Liver (tissue), 8 donors: ENCODE measurements at regions not wholly inside any gene's neighbourhood (a gene's known extent, or its start where the extent isn't known, plus 50 kb on each side); places are given as distances from the start of the nearest gene placed in this dataset.

Experiments used
- DNase-seq: peaks from one replicate; pipeline ENCODE4 v3.0.0-alpha.2; 2017; ENCODE audit warnings: low spot score
- H3K27ac ChIP-seq, 2 donors: one replicate each; pipeline ENCODE4 v1.7.0; 2013; ENCODE audit warnings: inconsistent platforms in 2 of 2, low read length in 2 of 2, control low read depth in 1 of 2, low read depth in 1 of 2, mild to moderate bottlenecking in 1 of 2
- H3K27me3 ChIP-seq, 4 donors: one replicate each; pipeline versions ENCODE4 v1.6.1 to v1.7.0; 2013; ENCODE audit warnings: low read length in 3 of 4, inconsistent platforms in 1 of 4, mild to moderate bottlenecking in 1 of 4, moderate library complexity in 1 of 4; ENCODE audit not compliant: control insufficient read depth in 4 of 4, insufficient read depth in 4 of 4
- H3K36me3 ChIP-seq, 4 donors: one replicate each; pipeline versions ENCODE4 v1.6.1 to v1.7.0; 2013; ENCODE audit warnings: low read length in 3 of 4, mild to moderate bottlenecking in 3 of 4, low read depth in 1 of 4, moderate library complexity in 1 of 4; ENCODE audit not compliant: control insufficient read depth in 4 of 4, insufficient read depth in 3 of 4
- H3K4me1 ChIP-seq, 4 donors: one replicate each; pipeline versions ENCODE4 v1.6.1 to v1.7.0; 2013; ENCODE audit warnings: low read length in 3 of 4, mild to moderate bottlenecking in 3 of 4, moderate library complexity in 1 of 4; ENCODE audit not compliant: control insufficient read depth in 4 of 4, insufficient read depth in 4 of 4
- H3K4me3 ChIP-seq, 3 donors: one replicate each; pipeline versions ENCODE4 v1.6.1 to v1.7.0; 2013; ENCODE audit warnings: low read length in 3 of 3, control low read depth in 1 of 3, low read depth in 1 of 3, mild to moderate bottlenecking in 1 of 3
- H3K9ac ChIP-seq, 2 donors: one replicate each; pipeline ENCODE4 v1.7.0; 2013; ENCODE audit warnings: low read length in 2 of 2, mild to moderate bottlenecking in 2 of 2, moderate library complexity in 2 of 2, control low read depth in 1 of 2, low read depth in 1 of 2
- H3K9me3 ChIP-seq, 4 donors: one replicate each; pipeline versions ENCODE4 v1.6.1 to v1.7.0; 2013; ENCODE audit warnings: low read length in 3 of 4; ENCODE audit not compliant: control insufficient read depth in 4 of 4
- CTCF ChIP-seq: fragments of 150-350 bp; IDR thresholded peaks from 2 replicates; pipeline ENCODE4 v1.5.1; 2017; ENCODE audit warnings: improper control_type of control experiment, low read depth, low read length; ENCODE audit not compliant: missing input control
- EGR1 ChIP-seq, 2 donors: IDR thresholded peaks; 2 replicates each; pipeline ENCODE4 v1.6.1; 2016 to 2018; ENCODE audit warnings: antibody characterized with exemption in 2 of 2, low read depth in 2 of 2
- FOXA1 ChIP-seq: IDR thresholded peaks from 2 replicates; pipeline ENCODE4 v1.6.1; 2016; ENCODE audit warnings: antibody characterized with exemption
- FOXA2 ChIP-seq: IDR thresholded peaks from 2 replicates; pipeline ENCODE4 v1.6.1; 2016; ENCODE audit warnings: antibody characterized with exemption
- GABPA ChIP-seq, 2 donors: IDR thresholded peaks in 1 of 2; conservative IDR thresholded peaks in 1 of 2; 2 replicates each; pipeline ENCODE4 v1.6.1; 2016; ENCODE audit warnings: antibody characterized with exemption in 2 of 2, mild to moderate bottlenecking in 1 of 2, moderate library complexity in 1 of 2
- HNF4A ChIP-seq, 2 donors: conservative IDR thresholded peaks; 2 replicates each; pipeline ENCODE4 v1.6.1; 2016; ENCODE audit warnings: antibody characterized with exemption in 2 of 2, mild to moderate bottlenecking in 2 of 2
- HNF4G ChIP-seq: IDR thresholded peaks from 2 replicates; pipeline ENCODE4 v1.6.1; 2016; ENCODE audit warnings: antibody characterized with exemption
- JUND ChIP-seq, 2 donors: IDR thresholded peaks; 2 replicates each; pipeline ENCODE4 v1.6.1; 2016; ENCODE audit warnings: antibody characterized with exemption in 2 of 2
- MAX ChIP-seq: IDR thresholded peaks from 2 replicates; pipeline ENCODE4 v1.6.1; 2016; ENCODE audit warnings: antibody characterized with exemption
- NR2F2 ChIP-seq: IDR thresholded peaks from 2 replicates; pipeline ENCODE4 v1.6.1; 2016; ENCODE audit warnings: antibody characterized with exemption
- RAD21 ChIP-seq, 2 donors: IDR thresholded peaks; 2 replicates each; pipeline ENCODE4 v1.6.1; 2016; ENCODE audit warnings: antibody characterized with exemption in 2 of 2, mild to moderate bottlenecking in 2 of 2
- RXRA ChIP-seq, 2 donors: IDR thresholded peaks; 2 replicates each; pipeline ENCODE4 v1.6.1; 2017 to 2018; ENCODE audit warnings: antibody characterized with exemption in 2 of 2, mild to moderate bottlenecking in 1 of 2
- SP1 ChIP-seq: IDR thresholded peaks from 2 replicates; pipeline ENCODE4 v1.6.1; 2018; ENCODE audit warnings: antibody characterized with exemption, mild to moderate bottlenecking
- TAF1 ChIP-seq: conservative IDR thresholded peaks from 2 replicates; pipeline ENCODE4 v1.6.1; 2016; ENCODE audit warnings: antibody characterized with exemption, mild to moderate bottlenecking
- YY1 ChIP-seq: IDR thresholded peaks from 2 replicates; pipeline ENCODE4 v1.6.1; 2016; ENCODE audit warnings: antibody characterized with exemption, mild to moderate bottlenecking
- WGBS: extraction: QIAGEN DNeasy Blood & Tissue Kit; methylation state at CpG from one replicate; pipeline ENCODE4 v1.1.7; 2013; 5-methylcytosine and 5-hydroxymethylcytosine counted together
- TF ChIP-seq, protein P1 (sequence below): IDR thresholded peaks from 2 replicates; pipeline ENCODE4 v1.6.1; 2016; ENCODE audit warnings: antibody characterized with exemption
- TF ChIP-seq, protein P2 (sequence below): IDR thresholded peaks from 2 replicates; pipeline ENCODE4 v1.6.1; 2016; ENCODE audit warnings: antibody characterized with exemption, mild to moderate bottlenecking
- TF ChIP-seq, protein P3 (sequence below): IDR thresholded peaks from 2 replicates; pipeline ENCODE4 v1.6.1; 2016; ENCODE audit warnings: antibody characterized with exemption
- donor health status: healthy.
- donor health status: healthy.
- donor health status: healthy.
- donor health status: healthy.
- donor health status: healthy.

- DNase-seq: no peak
- WGBS: 78% methylated on average over 3 of the region's 3 CpGs
- H3K36me3 ChIP-seq: no peaks in the 10 kb centered on the region
- no peaks in the 10 kb centered on the region for H3K27me3 ChIP-seq
- no peaks in the 10 kb centered on the region for H3K9me3 ChIP-seq
- H3K27ac ChIP-seq: no peak overlapping the region
- H3K4me3 ChIP-seq: no peak overlapping the region
- H3K9ac ChIP-seq: no peak overlapping the region
- H3K4me1 ChIP-seq: no peaks in the 10 kb centered on the region
- TF ChIP-seq HNF4A (conservative IDR thresholded peaks at IDR 0.05) (no peak), FOXA2 (no peak), YY1 (no peak), TAF1 (no peak), FOXA1 (no peak), HNF4G (no peak), SP1 (no peak), CTCF (no peak), NR2F2 (no peak), GABPA (IDR thresholded peaks at IDR 0.05 in 1 of 2, conservative IDR thresholded peaks at IDR 0.05 in 1 of 2) (no peak), RAD21 (IDR thresholded peaks at IDR 0.05) (no peak), JUND (IDR thresholded peaks at IDR 0.05) (no peak), EGR1 (IDR thresholded peaks at IDR 0.05; ENCODE audit: low read depth in 2 of 2) (no peak)
- TF ChIP-seq, protein P1, sequence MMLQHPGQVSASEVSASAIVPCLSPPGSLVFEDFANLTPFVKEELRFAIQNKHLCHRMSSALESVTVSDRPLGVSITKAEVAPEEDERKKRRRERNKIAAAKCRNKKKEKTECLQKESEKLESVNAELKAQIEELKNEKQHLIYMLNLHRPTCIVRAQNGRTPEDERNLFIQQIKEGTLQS: no peak
- TF ChIP-seq, protein P2, sequence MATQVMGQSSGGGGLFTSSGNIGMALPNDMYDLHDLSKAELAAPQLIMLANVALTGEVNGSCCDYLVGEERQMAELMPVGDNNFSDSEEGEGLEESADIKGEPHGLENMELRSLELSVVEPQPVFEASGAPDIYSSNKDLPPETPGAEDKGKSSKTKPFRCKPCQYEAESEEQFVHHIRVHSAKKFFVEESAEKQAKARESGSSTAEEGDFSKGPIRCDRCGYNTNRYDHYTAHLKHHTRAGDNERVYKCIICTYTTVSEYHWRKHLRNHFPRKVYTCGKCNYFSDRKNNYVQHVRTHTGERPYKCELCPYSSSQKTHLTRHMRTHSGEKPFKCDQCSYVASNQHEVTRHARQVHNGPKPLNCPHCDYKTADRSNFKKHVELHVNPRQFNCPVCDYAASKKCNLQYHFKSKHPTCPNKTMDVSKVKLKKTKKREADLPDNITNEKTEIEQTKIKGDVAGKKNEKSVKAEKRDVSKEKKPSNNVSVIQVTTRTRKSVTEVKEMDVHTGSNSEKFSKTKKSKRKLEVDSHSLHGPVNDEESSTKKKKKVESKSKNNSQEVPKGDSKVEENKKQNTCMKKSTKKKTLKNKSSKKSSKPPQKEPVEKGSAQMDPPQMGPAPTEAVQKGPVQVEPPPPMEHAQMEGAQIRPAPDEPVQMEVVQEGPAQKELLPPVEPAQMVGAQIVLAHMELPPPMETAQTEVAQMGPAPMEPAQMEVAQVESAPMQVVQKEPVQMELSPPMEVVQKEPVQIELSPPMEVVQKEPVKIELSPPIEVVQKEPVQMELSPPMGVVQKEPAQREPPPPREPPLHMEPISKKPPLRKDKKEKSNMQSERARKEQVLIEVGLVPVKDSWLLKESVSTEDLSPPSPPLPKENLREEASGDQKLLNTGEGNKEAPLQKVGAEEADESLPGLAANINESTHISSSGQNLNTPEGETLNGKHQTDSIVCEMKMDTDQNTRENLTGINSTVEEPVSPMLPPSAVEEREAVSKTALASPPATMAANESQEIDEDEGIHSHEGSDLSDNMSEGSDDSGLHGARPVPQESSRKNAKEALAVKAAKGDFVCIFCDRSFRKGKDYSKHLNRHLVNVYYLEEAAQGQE: no peak
- TF ChIP-seq, protein P3, sequence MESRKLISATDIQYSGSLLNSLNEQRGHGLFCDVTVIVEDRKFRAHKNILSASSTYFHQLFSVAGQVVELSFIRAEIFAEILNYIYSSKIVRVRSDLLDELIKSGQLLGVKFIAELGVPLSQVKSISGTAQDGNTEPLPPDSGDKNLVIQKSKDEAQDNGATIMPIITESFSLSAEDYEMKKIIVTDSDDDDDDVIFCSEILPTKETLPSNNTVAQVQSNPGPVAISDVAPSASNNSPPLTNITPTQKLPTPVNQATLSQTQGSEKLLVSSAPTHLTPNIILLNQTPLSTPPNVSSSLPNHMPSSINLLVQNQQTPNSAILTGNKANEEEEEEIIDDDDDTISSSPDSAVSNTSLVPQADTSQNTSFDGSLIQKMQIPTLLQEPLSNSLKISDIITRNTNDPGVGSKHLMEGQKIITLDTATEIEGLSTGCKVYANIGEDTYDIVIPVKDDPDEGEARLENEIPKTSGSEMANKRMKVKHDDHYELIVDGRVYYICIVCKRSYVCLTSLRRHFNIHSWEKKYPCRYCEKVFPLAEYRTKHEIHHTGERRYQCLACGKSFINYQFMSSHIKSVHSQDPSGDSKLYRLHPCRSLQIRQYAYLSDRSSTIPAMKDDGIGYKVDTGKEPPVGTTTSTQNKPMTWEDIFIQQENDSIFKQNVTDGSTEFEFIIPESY: no peak
Measured at GRCh38 chr10:88184543-88185297, 321.3 kb downstream of the PTEN start.

DNA sequence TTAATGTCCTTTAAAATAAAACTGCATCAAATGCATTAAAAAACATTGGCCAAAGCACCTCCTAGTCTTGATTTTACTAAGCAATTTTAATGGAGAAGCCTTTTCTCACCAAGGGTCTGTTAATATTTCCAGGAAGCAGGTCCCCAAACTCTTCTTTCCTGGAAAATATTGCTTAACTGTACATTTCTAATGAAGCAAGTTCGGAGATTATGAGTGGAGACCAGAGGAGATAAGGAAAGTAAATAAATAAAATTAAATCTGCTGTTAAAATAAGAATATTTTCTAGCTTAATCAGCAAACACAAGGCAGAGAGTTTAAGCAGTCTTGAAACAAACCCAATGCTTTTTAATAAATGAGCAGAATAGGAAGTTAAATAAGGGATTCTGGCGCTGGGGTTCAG lies 322.4 kb downstream of the PTEN start:
- no peak overlapping the region for H3K27ac ChIP-seq
- no peaks in the 10 kb centered on the region for H3K36me3 ChIP-seq
- H3K4me1 ChIP-seq: no peaks in the 10 kb centered on the region
- H3K9ac ChIP-seq: no peak overlapping the region
- no peak for DNase-seq
- 66% methylated on average over 2 of the region's 2 CpGs for WGBS
- H3K4me3 ChIP-seq: no peak overlapping the region
- no peaks in the 10 kb centered on the region for H3K9me3 ChIP-seq
- no peaks in the 10 kb centered on the region for H3K27me3 ChIP-seq
- TF ChIP-seq CTCF: no peak
- TF ChIP-seq, protein P2: no peak
- no peak for TF ChIP-seq HNF4G
- TF ChIP-seq MAX: no peak
- TF ChIP-seq YY1: no peak
- TF ChIP-seq HNF4A (conservative IDR thresholded peaks at IDR 0.05): no peak
- TF ChIP-seq JUND (IDR thresholded peaks at IDR 0.05): no peak
- no peak for TF ChIP-seq RXRA (IDR thresholded peaks at IDR 0.05)
- no peak for TF ChIP-seq FOXA1
- no peak for TF ChIP-seq RAD21 (IDR thresholded peaks at IDR 0.05)
